Retinal pigment epithelial cell (primary cell): ENCODE measurements at regions not wholly inside any gene's neighbourhood (a gene's known extent, or its start where the extent isn't known, plus 50 kb on each side); places are given as distances from the start of the nearest gene placed in this dataset.

Source experiments
- DNase-seq: peaks from one replicate; pipeline ENCODE4 v3.0.0-alpha.2; 2010; ENCODE audit warnings: low read depth
- H3K4me3 ChIP-seq: 2 replicates; pipeline ENCODE4 v1.5.1; 2011; ENCODE audit warnings: mild to moderate bottlenecking, low read length, control low read depth, moderate library complexity
- TF ChIP-seq, protein P1 (sequence below): conservative IDR thresholded peaks from 2 replicates; pipeline ENCODE4 v1.5.1; 2011; ENCODE audit warnings: low read depth, low read length, control low read depth, inconsistent platforms

DNA sequence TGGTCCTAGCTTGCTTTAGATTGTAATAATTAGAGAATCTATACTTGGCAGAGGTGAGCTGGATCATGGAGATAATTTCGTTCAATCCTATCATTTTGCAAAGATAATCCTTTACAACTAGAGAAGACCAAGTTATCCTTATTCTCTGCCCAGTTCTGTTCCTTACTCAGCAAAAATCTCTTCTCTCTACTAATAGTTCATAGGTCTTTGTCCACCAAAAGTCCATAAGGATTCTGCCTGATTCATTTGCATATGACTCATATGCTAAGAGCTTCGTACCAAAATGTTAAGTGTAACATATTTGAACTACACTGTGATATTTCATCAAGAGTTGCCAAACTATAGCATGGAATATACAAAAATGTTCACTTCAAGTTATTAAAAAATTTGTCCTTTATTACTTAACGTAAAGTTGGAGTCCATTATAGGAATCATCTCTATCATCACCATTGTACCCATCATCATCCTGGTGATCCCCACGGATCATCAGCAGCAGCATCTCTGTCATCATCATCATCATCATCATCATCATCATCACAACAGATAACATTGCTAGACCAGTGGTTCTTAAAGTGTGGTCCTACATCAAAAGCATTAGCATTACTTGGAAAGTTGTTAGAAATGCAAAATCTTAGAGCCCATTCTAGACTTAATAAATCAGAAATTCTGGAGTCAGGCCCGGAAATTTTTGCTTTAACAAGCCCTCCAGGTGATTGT, 463.0 kb downstream of the DHX35 start:
- DNase-seq, result no peak
- TF ChIP-seq, protein P1, sequence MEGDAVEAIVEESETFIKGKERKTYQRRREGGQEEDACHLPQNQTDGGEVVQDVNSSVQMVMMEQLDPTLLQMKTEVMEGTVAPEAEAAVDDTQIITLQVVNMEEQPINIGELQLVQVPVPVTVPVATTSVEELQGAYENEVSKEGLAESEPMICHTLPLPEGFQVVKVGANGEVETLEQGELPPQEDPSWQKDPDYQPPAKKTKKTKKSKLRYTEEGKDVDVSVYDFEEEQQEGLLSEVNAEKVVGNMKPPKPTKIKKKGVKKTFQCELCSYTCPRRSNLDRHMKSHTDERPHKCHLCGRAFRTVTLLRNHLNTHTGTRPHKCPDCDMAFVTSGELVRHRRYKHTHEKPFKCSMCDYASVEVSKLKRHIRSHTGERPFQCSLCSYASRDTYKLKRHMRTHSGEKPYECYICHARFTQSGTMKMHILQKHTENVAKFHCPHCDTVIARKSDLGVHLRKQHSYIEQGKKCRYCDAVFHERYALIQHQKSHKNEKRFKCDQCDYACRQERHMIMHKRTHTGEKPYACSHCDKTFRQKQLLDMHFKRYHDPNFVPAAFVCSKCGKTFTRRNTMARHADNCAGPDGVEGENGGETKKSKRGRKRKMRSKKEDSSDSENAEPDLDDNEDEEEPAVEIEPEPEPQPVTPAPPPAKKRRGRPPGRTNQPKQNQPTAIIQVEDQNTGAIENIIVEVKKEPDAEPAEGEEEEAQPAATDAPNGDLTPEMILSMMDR, result no peak

DNA sequence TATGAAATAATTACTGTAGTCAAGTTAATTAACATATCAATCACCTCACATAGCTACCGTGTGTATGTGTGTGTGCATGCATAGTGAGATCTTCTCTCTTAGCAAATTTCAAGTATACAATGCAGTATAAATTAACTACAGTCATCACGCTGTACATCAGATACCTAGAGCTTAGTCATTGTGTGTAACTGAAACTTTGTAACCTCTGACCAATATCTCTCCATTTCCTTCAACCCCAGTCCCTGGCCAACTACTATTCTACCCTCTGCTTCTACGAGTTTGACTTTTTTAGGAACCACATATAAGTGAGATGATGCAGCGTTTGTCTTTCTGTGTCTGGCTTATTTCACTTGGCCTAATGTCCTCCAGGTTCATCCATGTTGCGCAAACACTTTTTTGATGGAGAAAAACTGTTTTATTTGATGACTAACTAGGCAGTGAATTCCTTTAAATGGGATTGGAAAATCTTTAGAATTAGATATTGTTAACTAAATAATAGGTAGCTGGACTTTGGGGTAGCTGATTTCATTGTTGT, 459.5 kb downstream of the DHX35 start:
- TF ChIP-seq, protein P1, result no peak
- DNase-seq, result no peak

More for the DNA sequence above, 463.0 kb downstream of the DHX35 start:
- H3K4me3 ChIP-seq, result no peak overlapping the region

DNA sequence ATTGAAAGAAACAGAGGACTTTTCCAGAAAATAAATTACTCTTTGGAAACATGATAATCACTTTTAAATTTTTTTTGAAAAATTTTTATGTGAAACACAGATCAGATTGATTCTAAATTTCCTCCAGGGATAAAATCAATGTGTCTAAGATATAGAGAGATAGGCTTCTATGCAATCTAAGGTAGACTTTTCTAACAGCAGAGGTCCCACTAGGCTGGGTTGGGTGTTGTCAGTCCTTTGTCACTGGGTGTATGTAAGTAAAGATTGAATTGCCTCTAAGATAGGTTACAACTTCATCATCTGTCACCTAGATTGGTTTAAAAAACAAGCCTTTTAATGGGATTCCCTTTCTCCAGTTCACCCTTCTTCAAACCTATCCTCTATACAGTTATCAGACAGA, 449.9 kb downstream of the DHX35 start:
- TF ChIP-seq, protein P1, result no peak
- no peak overlapping the region for H3K4me3 ChIP-seq
- no peak for DNase-seq

More for the DNA sequence above, 459.5 kb downstream of the DHX35 start:
- H3K4me3 ChIP-seq, result no peak overlapping the region

DNA sequence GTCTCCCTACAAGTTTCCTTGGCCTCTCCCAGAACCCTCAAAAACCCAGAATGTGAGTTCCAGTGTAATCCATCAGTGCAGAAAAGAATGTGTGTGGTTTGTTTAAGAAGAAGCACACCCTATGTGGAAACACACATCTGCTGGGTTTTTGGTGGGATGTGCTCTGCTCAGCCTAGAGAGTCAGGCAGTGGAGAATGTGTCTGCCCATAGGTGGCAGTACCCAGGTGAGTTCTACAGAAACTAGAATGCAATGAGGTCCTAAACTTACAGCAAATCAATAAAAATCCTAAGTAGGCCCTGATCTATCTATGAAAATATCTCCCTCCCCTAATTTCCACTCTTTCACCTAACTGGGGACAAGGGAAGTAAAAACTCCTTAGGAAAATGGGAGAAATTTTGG, 437.3 kb downstream of the DHX35 start:
- no peak for DNase-seq
- no peak overlapping the region for H3K4me3 ChIP-seq
- TF ChIP-seq, protein P1, result no peak

DNA sequence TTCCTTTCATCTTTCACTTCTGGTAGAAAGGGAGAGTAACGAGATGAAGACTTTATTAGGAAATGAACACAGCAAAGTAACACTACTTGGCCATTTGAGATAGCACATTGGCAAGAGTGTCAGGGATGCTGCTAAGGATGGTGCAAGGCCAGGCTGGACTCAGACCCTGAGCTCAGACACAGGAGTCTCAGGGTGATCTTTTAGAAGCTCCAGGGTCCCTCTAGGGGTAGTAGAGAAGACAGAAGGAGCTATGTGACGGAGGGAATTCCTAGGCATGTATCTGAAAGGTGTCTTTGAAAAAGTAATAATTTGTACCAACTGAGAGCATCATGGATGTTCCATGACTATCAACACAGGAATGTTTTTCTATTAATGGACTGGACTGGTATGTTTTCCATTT, 436.5 kb downstream of the DHX35 start:
- TF ChIP-seq, protein P1, result no peak
- no peak overlapping the region for H3K4me3 ChIP-seq
- DNase-seq, result no peak

DNA sequence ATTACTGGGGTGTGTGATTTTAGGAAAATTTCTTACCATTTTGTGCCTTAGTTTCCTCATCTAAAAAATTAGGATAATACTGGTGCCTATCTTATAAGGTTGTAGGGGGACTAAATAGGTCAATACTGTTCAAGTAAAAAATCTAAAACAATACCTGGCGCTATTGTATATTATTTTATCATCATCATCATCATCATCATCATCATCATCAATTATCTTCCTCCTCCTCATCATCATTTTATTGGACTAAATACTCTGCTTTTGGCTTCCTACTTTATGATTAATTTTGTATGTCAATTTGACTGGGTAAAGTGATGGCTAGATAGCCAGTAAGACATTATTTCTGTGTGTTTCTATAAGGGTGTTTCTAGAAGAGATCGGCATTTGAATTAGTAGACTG, 435.5 kb downstream of the DHX35 start:
- no peak for DNase-seq
- no peak overlapping the region for H3K4me3 ChIP-seq
- TF ChIP-seq, protein P1, result no peak
